ENCODE measurements at regions not wholly inside any gene's neighbourhood (a gene's known extent, or its start where the extent isn't known, plus 50 kb on each side); places are given as distances from the start of the nearest gene placed in this dataset.

GRCh38 chr7:34313289-34313688 is 344.7 kb upstream of the NPSR1 start:
- H3K36me3 ChIP-seq (replicated peaks; ENCODE audit: low read depth, low read length), result no peaks in the 10 kb centered on the region
- TF ChIP-seq CTCF (IDR thresholded peaks at IDR 0.05; ENCODE audit: low read depth, low read length) (no peak), EZH2phosphoT487 (IDR thresholded peaks at IDR 0.05; ENCODE audit: low read depth) (no peak)
- H4K20me1 ChIP-seq (ENCODE audit: insufficient read depth, low read length), result no peaks in the 10 kb centered on the region
- H3K4me3 ChIP-seq (ENCODE audit: low read length), result no peak overlapping the region
- H3K9ac ChIP-seq (ENCODE audit: low read length), result no peak overlapping the region
- H3K4me2 ChIP-seq (ENCODE audit: low read length), result no peak overlapping the region
- H2AFZ ChIP-seq (ENCODE audit: low read depth, low read length), result no peak overlapping the region
- no peak overlapping the region for H3K27ac ChIP-seq (ENCODE audit: low read length)
- peaks cover 9% of the 10 kb centered on the region; the same call in 1 of the 2 replicates for H3K9me3 ChIP-seq (ENCODE audit: insufficient read depth, low read length)
- H3K27me3 ChIP-seq (ENCODE audit: low read depth, low read length), result no peaks in the 10 kb centered on the region
- H3K79me2 ChIP-seq (ENCODE audit: low read length), result no peaks in the 10 kb centered on the region
- no peaks in the 10 kb centered on the region for H3K4me1 ChIP-seq (ENCODE audit: low read length)

- H2AFZ ChIP-seq (ENCODE audit: low read depth, low read length), result no peak overlapping the region
- no peaks in the 10 kb centered on the region for H4K20me1 ChIP-seq (ENCODE audit: insufficient read depth, low read length)
- H3K27me3 ChIP-seq (ENCODE audit: low read depth, low read length), result no peaks in the 10 kb centered on the region
- no peak for TF ChIP-seq CTCF (IDR thresholded peaks at IDR 0.05; ENCODE audit: low read depth, low read length)
- TF ChIP-seq EZH2phosphoT487 (IDR thresholded peaks at IDR 0.05; ENCODE audit: low read depth), result no peak
- H3K9me3 ChIP-seq (ENCODE audit: insufficient read depth, low read length), result peaks cover 9% of the 10 kb centered on the region; the same call in 1 of the 2 replicates
- no peak overlapping the region for H3K4me2 ChIP-seq (ENCODE audit: low read length)
- no peaks in the 10 kb centered on the region for H3K79me2 ChIP-seq (ENCODE audit: low read length)
- no peak overlapping the region for H3K9ac ChIP-seq (ENCODE audit: low read length)
- no peaks in the 10 kb centered on the region for H3K4me1 ChIP-seq (ENCODE audit: low read length)
- H3K36me3 ChIP-seq (replicated peaks; ENCODE audit: low read depth, low read length), result no peaks in the 10 kb centered on the region
- H3K4me3 ChIP-seq (ENCODE audit: low read length), result no peak overlapping the region
- H3K27ac ChIP-seq (ENCODE audit: low read length), result no peak overlapping the region
Measured at GRCh38 chr7:34315032-34315431, 343.0 kb upstream of the NPSR1 start.

GRCh38 chr7:34317039-34317438 is 341.0 kb upstream of the NPSR1 start:
- no peaks in the 10 kb centered on the region for H3K36me3 ChIP-seq (replicated peaks; ENCODE audit: low read depth, low read length)
- H3K4me1 ChIP-seq (ENCODE audit: low read length), result no peaks in the 10 kb centered on the region
- peaks cover 7% of the 10 kb centered on the region; the same call in 1 of the 2 replicates for H3K9me3 ChIP-seq (ENCODE audit: insufficient read depth, low read length)
- H2AFZ ChIP-seq (ENCODE audit: low read depth, low read length), result no peak overlapping the region
- no peaks in the 10 kb centered on the region for H3K27me3 ChIP-seq (ENCODE audit: low read depth, low read length)
- H3K4me3 ChIP-seq (ENCODE audit: low read length), result no peak overlapping the region
- H3K9ac ChIP-seq (ENCODE audit: low read length), result no peak overlapping the region
- H3K79me2 ChIP-seq (ENCODE audit: low read length), result no peaks in the 10 kb centered on the region
- TF ChIP-seq EZH2phosphoT487 (IDR thresholded peaks at IDR 0.05; ENCODE audit: low read depth) (no peak), CTCF (IDR thresholded peaks at IDR 0.05; ENCODE audit: low read depth, low read length) (no peak)
- H3K27ac ChIP-seq (ENCODE audit: low read length), result no peak overlapping the region
- no peak overlapping the region for H3K4me2 ChIP-seq (ENCODE audit: low read length)
- H4K20me1 ChIP-seq (ENCODE audit: insufficient read depth, low read length), result no peaks in the 10 kb centered on the region

- no peaks in the 10 kb centered on the region for H3K36me3 ChIP-seq (replicated peaks; ENCODE audit: low read depth, low read length)
- H3K9me3 ChIP-seq (ENCODE audit: insufficient read depth, low read length), result no peaks in the 10 kb centered on the region
- H3K27ac ChIP-seq (ENCODE audit: low read length), result no peak overlapping the region
- no peak overlapping the region for H3K9ac ChIP-seq (ENCODE audit: low read length)
- no peaks in the 10 kb centered on the region for H3K4me1 ChIP-seq (ENCODE audit: low read length)
- no peak overlapping the region for H3K4me2 ChIP-seq (ENCODE audit: low read length)
- no peaks in the 10 kb centered on the region for H4K20me1 ChIP-seq (ENCODE audit: insufficient read depth, low read length)
- no peaks in the 10 kb centered on the region for H3K27me3 ChIP-seq (ENCODE audit: low read depth, low read length)
- no peak overlapping the region for H3K4me3 ChIP-seq (ENCODE audit: low read length)
- H3K79me2 ChIP-seq (ENCODE audit: low read length), result no peaks in the 10 kb centered on the region
- TF ChIP-seq CTCF (IDR thresholded peaks at IDR 0.05; ENCODE audit: low read depth, low read length) (no peak), EZH2phosphoT487 (IDR thresholded peaks at IDR 0.05; ENCODE audit: low read depth) (no peak)
- H2AFZ ChIP-seq (ENCODE audit: low read depth, low read length), result no peak overlapping the region
Measured at GRCh38 chr7:34320412-34320811, 337.6 kb upstream of the NPSR1 start.
